HL-60 (cell line): ENCODE measurements at regions not wholly inside any gene's neighbourhood (a gene's known extent, or its start where the extent isn't known, plus 50 kb on each side); places are given as distances from the start of the nearest gene placed in this dataset.

Experiments used
- CTCF ChIP-seq: IDR thresholded peaks from one replicate; pipeline ENCODE4 v1.5.1; 2011; ENCODE audit warnings: low read length, control low read depth, inconsistent platforms; ENCODE audit not compliant: insufficient read depth
- POLR2AphosphoS5 ChIP-seq: IDR thresholded peaks from 2 replicates; pipeline ENCODE4 v1.6.1; 2012; ENCODE audit warnings: low read depth
- TF ChIP-seq, protein P1 (sequence below): IDR thresholded peaks from 2 replicates; pipeline ENCODE4 v1.6.1; 2012; ENCODE audit warnings: low read depth; ENCODE audit not compliant: insufficient replicate concordance

- TF ChIP-seq, protein P1, sequence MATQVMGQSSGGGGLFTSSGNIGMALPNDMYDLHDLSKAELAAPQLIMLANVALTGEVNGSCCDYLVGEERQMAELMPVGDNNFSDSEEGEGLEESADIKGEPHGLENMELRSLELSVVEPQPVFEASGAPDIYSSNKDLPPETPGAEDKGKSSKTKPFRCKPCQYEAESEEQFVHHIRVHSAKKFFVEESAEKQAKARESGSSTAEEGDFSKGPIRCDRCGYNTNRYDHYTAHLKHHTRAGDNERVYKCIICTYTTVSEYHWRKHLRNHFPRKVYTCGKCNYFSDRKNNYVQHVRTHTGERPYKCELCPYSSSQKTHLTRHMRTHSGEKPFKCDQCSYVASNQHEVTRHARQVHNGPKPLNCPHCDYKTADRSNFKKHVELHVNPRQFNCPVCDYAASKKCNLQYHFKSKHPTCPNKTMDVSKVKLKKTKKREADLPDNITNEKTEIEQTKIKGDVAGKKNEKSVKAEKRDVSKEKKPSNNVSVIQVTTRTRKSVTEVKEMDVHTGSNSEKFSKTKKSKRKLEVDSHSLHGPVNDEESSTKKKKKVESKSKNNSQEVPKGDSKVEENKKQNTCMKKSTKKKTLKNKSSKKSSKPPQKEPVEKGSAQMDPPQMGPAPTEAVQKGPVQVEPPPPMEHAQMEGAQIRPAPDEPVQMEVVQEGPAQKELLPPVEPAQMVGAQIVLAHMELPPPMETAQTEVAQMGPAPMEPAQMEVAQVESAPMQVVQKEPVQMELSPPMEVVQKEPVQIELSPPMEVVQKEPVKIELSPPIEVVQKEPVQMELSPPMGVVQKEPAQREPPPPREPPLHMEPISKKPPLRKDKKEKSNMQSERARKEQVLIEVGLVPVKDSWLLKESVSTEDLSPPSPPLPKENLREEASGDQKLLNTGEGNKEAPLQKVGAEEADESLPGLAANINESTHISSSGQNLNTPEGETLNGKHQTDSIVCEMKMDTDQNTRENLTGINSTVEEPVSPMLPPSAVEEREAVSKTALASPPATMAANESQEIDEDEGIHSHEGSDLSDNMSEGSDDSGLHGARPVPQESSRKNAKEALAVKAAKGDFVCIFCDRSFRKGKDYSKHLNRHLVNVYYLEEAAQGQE: no peak
- TF ChIP-seq CTCF: no peak
- no peak for TF ChIP-seq POLR2AphosphoS5
These were observed 51.9 kb upstream of the ZBED3 start for GRCh38 chr5:77139001-77139400.
